HG02840 (cell line): ENCODE measurements at regions not wholly inside any gene's neighbourhood (a gene's known extent, or its start where the extent isn't known, plus 50 kb on each side); places are given as distances from the start of the nearest gene placed in this dataset.
"Not testable (repeated sequence)": the region's sequence is repeated elsewhere in the genome, so short reads cannot be mapped to it uniquely, and the experiment has no call there.

Experiments used
- ATAC-seq: cut with Tn5 transposase; IDR thresholded peaks from one replicate; pipeline ENCODE4 v1.9.1; 2021; ENCODE audit warnings: mild to moderate bottlenecking, moderate library complexity, moderate number of reproducible peaks; ENCODE audit not compliant: unreplicated experiment, low FRiP score

DNA sequence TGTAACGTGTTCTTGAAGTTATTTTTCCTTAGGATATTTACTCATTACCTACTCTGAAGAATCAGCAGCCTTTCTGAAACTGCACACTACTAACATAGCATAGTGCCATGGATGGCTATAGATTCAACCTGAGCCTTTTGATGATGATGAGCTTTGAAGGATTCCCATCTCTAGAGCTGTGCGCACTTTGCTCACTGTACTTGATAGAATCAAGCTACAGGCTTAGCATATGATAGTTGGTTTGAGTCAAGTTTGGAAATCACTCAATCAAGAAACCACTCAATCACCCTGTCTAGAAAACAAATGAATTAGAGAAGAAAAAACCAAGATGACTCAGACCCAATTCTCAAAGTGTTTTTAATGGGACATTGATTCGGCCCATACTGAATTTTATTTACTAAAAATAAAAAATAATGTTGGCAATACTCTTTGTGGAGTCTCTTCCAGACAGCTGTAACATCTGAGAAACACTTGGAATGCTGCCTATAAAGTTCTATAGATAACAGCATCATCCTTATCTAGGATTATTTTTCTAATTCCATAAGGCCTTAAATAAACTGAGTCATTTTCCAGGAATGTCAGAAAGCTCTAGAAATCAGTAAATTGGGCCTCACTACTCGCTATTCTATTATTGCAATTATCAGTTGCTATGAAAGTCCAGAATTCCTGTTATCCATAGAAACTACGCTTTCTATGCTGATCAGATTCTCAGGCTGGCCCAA, 259.0 kb upstream of the ERBB4 start:
- no peak for ATAC-seq

DNA sequence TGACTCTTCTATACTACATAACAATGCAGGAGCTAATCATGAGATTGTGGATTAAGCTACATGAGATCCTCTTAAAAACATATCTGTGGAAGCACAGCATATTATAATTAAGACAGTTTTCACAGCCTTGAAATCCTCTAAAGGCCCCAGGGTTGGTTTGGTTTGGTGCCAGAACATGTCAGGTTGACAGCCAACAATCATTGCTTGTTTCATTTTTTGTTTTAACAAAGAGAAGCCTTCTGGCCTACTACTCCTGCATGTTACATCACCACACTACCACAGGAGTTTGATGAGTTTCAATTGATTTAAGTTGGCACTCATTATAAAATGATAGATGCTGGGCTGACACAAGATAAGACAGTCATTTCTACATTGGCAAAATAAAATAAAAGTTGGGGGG, 255.9 kb upstream of the ERBB4 start:
- ATAC-seq: no peak

DNA sequence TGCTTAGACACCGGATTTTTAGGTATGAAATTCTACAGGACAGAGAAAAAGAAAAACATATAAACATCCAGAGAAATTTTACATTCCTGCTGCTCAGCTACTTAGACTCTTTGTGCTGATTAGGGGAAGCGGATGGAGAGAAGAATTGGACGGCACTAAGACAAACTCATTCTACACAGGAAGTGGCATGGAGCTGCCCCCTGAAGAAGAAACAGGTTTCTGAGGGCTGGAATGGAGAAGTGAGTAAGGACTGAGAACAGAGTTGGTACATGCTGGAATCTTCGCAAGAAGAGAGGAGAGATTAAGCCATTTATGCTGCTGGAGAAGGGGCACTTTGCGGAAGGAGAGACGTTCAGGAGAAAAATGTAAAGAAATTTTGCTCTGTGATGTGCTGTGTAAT, 253.0 kb upstream of the ERBB4 start:
- no peak for ATAC-seq

DNA sequence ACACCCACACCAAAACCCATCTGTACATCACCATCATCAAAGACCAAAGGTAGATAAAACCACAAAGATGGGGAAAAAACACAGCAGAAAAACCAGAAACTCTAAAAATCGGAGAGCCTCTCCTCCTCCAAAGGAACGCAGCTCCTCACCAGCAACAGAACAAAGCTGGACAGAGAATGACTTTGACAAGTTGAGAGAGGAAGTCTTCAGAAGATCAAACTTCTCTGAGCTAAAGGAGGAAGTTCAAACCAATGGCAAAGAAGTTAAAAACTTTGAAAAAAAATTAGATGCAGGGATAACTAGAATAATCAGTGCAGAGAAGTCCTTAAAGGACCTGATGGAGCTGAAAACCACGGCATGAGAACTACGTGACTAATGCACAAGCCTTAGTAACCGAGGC, 247.5 kb upstream of the ERBB4 start:
- ATAC-seq: not testable (repeated sequence)

DNA sequence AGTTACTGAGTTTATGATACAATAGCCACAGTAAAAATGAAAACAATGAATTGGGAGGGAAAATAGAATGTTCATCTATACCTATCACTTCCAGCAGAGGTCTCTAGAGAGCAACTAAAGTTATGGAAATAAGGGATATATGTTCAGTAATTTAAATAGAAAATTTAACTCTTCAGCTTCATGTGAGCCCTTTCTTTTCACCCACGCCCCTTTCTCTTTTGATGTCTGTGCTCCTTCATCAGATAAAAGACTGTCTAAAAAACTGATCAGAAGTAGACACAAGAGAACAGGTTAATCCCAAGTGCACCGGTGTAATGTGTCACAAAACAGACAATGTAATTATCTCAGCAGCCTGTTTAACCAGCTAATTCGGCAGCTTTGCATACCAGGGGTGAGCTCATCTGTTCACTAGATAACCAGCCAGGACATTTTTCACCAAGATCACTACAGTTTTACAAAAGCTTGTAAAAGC, 238.5 kb upstream of the ERBB4 start:
- ATAC-seq: no peak

DNA sequence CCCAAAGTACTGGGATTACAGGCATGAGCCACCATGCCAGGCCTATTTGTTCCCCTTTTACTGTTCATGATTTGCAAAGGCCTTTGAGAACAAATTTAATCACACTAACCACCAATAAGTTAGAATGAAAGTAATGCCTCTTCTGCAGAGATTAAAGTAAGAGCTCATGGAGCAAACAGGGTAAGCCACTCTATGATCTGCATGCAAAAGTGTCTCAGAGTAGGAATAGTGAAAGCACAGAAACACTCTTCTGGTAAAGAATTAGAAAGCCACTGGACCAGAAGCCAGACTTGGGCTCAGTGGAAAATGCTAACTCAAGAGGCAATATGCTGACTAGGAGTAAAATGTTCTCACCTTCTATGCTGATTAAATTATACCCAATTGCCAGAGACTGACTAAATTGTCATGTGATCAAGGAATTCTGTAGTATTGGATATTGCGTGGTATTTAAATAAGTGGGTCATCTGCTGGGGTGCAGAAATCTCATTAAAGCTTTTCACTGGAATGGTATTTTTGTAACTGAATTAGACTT, 235.3 kb upstream of the ERBB4 start:
- no peak for ATAC-seq

DNA sequence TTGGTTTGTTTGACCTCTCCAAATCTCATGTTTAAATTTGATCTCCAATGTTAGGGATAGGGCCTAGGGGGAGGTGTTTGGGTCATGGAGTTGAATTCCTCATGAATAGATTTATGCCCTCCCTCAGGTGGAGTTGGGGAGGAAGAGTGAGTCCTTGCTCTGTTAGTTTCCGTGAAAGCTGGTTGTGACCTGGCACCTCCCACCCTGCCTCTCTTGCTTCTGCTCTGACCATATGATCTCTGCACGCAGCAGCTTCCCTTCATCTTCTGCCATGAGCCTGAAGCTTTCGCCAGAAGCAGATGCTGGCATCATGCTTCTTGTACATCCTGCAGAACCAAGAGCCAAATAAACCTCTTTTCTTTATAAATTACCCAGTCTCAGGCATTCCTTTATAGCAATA, 231.6 kb upstream of the ERBB4 start:
- no peak for ATAC-seq

DNA sequence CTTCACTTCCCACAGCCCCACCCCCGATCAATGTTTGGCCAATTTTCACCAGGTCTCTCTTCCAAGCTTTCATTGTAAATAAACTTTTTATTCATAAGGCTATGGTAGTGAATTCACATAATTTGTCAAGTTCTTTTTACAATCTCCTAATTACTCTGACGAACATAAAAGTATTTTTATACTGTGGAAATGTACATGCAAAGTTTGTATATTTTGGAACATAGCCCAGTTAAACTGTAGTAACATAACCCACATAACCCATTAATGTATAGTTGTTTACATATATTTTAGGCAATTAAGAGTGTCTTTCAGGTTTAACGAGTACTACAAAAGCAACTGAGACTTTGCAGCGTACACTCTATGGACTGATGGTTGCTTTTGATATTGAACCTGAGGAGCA, 228.3 kb upstream of the ERBB4 start:
- ATAC-seq: no peak

DNA sequence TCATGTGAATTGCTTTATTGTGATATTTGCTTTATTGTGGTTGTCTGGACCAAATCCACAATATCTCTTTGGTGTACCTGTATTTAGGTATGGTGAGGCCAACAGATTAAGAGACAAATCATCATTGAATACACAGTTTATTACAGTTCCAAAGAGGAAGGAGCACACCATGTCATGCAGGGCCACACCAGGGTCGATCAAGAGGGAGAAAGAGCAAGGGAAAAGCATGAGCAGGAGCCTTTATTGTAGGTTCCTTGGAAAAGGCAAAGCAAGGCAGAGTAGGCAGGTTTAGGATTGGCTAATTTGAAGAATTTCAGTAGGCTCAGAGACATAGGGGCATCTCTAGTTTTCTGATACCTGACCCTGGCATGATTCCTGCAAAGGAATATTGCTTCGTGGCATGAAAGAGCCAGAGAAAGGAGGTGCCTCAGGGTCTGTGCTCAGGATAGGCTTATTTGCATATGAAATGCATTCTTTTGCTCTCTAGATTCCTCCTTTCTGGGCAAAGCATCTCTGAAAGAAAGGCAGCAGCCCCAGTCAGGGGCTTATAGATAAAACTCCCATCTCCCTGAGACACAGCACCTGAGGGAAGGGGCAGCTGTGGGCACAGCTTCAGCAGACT, 214.2 kb upstream of the ERBB4 start:
- no peak for ATAC-seq

DNA sequence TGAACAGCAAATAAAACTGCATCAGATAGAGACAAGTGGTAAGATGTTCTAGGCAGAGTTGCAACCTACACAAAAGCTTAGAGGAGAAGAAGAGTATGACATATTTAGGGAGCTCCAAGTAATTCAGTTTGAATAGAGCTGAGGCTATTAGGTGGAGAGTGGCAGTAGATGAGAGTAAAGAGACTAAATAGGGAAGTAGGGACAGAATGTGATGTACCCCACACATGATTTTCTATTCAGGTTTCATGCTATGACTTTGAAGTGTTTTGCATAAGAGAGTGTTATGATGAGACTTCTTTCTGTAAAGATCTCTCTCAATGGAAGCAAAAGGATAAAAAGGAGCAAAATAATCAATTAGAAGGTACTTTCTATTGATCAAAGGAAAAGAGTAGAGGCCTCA, 206.8 kb upstream of the ERBB4 start:
- ATAC-seq: no peak

DNA sequence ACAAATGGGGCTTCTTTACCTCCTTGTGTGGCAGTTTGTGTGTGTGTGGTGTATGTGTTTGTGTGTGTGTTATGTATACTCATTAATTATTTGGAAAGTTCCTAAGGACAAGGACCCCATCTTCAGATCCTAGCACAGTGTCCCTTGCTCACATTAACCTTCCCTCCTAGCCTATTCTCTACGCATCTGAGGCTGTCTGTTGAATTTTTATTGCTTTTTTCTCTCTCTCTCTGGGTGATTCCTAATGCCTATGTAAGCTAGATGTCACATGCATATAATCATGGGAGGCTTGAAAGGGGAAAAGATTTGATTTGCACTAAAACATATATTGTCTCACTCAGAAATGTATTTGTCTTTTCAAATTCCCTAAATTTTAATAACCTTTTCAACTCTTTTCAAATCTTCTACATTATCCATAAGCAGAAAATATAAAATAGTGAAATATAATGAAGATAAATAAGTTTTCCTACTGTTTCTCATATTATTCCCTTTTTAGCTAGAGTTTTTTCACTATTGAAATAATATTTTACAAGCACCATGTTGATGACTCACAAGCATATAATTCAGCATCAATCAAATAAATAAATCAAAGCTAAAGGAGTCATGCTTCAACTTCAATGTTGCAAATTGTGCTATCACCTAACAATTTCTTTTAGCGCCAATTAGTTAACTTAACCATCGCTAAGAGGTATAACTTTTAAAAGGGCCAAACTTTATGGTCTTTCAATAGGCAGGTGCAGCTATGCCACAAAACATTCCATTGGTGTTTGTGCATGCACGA, 199.0 kb upstream of the ERBB4 start:
- ATAC-seq: no peak

DNA sequence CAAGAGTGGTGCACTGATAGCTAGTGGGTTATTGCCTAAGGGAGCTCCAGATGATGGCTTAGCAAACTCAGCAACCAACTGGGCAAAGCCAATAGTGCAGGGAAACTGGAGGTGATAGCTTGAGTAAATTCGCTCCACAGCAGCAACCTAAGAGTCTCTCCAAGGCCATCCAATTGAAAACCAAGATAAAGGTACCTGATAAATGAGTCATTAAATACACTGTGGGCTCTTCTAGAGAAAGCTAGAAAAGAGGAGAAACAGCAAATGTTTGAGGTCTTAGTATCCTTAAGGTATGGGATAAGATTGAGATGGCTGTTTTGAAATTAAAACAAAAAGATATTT, 197.8 kb upstream of the ERBB4 start:
- no peak for ATAC-seq

DNA sequence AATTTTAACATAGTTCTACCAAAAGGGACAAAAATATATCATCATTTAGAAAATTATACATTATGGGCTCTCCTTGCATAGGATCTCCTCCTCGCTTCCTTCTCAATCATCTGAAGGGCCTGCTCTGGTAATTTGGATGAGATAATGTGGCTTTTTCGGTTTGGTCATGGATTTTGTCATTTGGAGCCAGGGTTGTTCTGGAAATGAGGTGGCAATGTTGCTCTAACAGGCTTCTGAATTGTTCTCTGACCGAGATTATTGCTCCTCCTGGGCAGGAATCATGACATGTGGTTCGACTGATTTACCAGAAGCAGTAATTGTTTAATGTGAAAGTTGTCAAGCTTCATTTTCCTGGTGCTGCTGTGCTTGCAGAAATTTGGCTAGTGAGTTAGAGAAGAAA, 194.7 kb upstream of the ERBB4 start:
- ATAC-seq: no peak

DNA sequence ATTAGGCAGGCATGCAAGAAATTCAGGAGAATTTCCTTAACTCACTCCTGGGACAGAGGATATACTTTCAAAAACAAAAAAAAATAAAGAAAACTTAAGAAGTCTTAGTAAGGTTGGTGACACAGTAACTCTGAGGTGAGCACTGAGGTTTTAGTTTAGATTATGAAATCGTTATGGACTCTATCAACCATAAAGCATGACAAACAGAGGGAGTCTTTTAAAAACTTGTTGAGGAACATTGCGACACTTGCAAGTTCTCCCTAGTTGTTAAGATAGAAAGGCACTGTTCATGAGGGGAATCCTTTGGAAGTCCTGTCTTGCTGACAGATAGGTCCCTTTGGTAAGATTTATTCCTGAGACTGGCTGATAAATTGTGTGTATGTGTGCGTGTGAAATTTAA, 194.3 kb upstream of the ERBB4 start:
- no peak for ATAC-seq

DNA sequence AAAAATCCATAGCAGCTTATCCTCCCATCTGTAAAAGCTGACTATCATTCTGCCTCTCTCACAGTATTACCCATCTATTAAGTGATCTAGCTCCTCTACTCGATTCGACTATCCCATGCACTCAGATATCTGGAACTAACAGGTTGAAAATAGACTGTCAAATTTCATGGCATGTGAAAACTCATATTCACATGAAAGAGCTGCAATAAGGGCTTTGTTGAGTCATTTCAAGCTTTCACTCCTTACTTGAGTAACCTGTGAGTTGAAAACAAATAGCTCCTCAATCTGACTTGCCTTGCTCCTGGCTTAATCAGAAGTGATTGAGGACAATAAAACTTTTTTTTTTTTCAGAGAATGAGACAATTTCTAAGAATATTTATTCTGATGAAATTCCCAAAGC, 192.4 kb upstream of the ERBB4 start:
- peak; percentile 64 for ATAC-seq

DNA sequence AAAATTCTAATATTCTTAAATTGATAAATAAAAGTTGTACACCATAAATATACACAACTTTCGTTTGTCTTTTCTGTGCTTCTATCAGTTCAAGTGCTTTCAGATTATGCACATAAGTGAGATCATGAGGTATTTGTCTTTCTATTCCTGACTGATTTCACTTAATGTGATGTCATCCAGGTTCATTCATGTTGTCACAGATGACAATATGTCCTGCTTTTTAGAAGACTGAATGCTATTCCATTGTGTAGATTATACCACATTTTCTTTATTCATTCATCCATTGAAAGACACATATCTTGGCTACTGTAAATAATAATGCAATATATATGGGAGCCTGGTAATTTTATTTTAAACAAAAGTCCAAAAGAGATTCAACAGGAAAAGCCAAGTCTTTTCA, 190.1 kb upstream of the ERBB4 start:
- no peak for ATAC-seq

DNA sequence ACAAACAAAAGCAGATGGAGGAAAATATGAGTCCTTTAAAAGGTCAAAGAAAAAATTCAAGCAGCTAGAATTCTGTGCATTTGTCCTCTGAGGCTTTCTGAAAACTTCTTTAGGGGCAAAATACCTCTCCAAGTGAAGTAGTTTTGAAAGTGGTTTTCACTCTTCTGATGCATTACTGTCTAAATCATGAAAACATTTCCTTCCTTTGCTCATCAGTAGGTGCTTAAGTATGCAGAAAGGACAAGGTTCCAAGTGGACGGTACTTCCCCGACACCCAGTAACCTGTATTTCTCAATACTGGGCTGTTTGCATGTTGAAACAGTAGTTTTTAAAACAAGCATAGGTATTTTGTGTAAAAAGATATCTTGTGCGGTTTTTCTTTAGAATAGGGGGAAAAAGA, 189.1 kb upstream of the ERBB4 start:
- peak; percentile 56 for ATAC-seq

DNA sequence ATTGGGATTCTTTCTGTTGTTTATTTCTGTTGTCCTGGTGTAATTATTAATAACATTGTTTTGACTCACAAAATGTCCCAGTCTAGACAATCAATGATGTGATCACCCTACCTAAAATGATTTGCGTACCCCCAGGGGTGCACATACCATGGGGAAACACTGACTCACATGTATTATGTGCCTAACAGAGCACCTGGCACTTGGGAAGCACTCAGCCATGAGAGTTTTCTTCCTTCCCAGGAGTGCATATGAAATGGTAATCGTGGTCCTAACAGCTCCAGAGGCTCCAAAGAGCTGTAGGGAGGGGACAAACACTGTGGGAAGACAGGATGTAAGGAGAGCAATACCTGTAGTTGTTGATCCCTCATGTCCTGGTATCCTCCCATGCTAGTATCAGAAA, 187.8 kb upstream of the ERBB4 start:
- ATAC-seq: no peak

DNA sequence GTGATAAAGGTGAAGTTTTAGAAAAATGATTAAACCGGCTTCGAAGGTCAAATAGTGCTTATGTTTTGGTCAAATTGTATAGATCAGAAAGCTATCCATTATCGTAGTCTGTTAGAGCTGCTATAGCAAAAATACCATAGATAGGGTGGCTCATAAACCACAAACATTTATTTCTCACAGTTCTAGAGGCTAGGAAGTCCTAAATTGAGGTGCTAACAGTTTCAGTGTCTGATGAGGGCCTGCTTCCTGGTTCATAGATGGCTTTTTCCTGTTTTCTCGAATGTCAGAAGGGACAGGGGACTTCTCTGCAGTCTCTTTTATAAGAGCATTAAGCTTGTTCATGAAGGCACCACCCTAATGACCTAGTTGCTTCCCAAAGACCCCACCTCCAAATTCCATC, 186.6 kb upstream of the ERBB4 start:
- no peak for ATAC-seq

DNA sequence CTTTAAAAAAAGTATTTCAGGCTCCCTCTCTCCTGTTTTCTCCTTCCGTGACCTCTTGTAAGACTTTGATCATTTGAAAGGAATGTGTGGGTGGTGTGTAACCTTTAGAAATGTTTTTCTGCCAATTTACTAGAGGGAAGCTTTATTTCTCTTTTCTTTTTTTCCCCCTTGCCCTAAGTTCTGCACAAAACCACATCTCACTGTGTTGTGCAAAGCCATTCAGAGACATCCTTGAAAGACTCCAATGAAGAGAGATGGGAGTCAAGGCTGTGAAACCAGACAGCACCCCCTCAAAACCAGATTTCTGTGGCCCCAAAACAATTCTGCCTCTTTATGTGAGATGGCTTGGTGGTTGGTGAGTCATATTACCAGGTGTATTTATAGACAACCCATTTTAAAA, 184.6 kb upstream of the ERBB4 start:
- no peak for ATAC-seq

DNA sequence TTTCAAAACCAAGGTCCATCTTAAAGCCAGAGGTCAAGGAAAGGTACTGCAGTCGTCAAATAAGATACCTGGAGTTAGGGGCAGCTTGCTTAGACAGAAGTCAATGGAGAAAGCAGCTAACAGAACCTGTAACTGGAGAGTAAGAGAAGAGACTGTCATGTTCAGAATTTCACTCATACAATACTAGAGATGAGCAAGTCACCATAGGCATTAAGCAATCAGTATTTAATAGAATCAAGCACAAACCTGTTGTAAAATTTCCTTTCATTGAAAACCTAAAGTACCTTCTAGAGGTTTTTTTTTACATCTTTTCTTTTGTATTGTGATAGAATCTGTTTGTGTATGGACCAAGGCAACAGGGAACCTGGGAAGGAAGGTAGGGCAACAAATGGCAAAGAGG, 183.4 kb upstream of the ERBB4 start:
- ATAC-seq: no peak
